Fibroblast of lung (primary cell): ENCODE measurements at regions not wholly inside any gene's neighbourhood (a gene's known extent, or its start where the extent isn't known, plus 50 kb on each side); places are given as distances from the start of the nearest gene placed in this dataset.

ENCODE experiments used
- DNase-seq, 2 donors: peaks; one replicate each; pipeline versions ENCODE4 v3.0.0 to v3.0.0-alpha.2; 2010; ENCODE audit warnings: low read depth in 2 of 2
- H2AFZ ChIP-seq: 2 replicates; pipeline ENCODE4 v1.5.1; 2012; ENCODE audit warnings: low read length, control low read depth, inconsistent platforms
- H3K27ac ChIP-seq: 2 replicates; pipeline ENCODE4 v1.5.1; 2011; ENCODE audit warnings: low read length, control low read depth; ENCODE audit not compliant: insufficient read depth
- H3K27me3 ChIP-seq: 2 replicates; pipeline ENCODE4 v1.5.1; 2011; ENCODE audit warnings: mild to moderate bottlenecking, low read length; ENCODE audit not compliant: control insufficient read depth, insufficient read depth
- H3K36me3 ChIP-seq: 2 replicates; pipeline ENCODE4 v1.5.1; 2011; ENCODE audit warnings: low read length; ENCODE audit not compliant: control insufficient read depth, insufficient read depth
- H3K4me1 ChIP-seq: 2 replicates; pipeline ENCODE4 v1.5.1; 2011; ENCODE audit warnings: low read length; ENCODE audit not compliant: control insufficient read depth, insufficient read depth; ENCODE audit errors: extremely low read depth
- H3K4me2 ChIP-seq: 2 replicates; pipeline ENCODE4 v1.5.1; 2011; ENCODE audit warnings: low read length, control low read depth; ENCODE audit not compliant: insufficient read depth; ENCODE audit errors: extremely low read depth
- H3K4me3 ChIP-seq, 4 experiments: fragments of 200-600 bp in 1 of 4; sonication (generic) in 1 of 4; replicated peaks in 1 of 4; 2 replicates each; pipeline ENCODE4 v1.5.1; 2011 to 2016; ENCODE audit warnings: low read length in 4 of 4, low read depth in 3 of 4, mild to moderate bottlenecking in 3 of 4, control low read depth in 2 of 4, inconsistent platforms in 1 of 4, mixed read lengths in 1 of 4; ENCODE audit not compliant: insufficient read depth in 1 of 4; ENCODE audit errors: control extremely low read depth in 1 of 4
- H3K79me2 ChIP-seq: 2 replicates; pipeline ENCODE4 v1.5.1; 2012; ENCODE audit warnings: mild to moderate bottlenecking, low read length, inconsistent platforms; ENCODE audit not compliant: control insufficient read depth, insufficient read depth
- H3K9ac ChIP-seq: 2 replicates; pipeline ENCODE4 v1.5.1; 2011; ENCODE audit warnings: mild to moderate bottlenecking, low read length, control low read depth; ENCODE audit not compliant: insufficient read depth
- H3K9me3 ChIP-seq: 2 replicates; pipeline ENCODE4 v1.5.1; 2012; ENCODE audit warnings: low read depth, low read length; ENCODE audit not compliant: control insufficient read depth, insufficient read depth
- H4K20me1 ChIP-seq: 2 replicates; pipeline ENCODE4 v1.5.1; 2011; ENCODE audit warnings: low read length; ENCODE audit not compliant: control insufficient read depth, insufficient read depth; ENCODE audit errors: extremely low read depth
- CTCF ChIP-seq, 2 donors: IDR thresholded peaks in 1 of 2; conservative IDR thresholded peaks in 1 of 2; 1 replicate in 1 of 2; 2 replicates in 1 of 2; pipeline ENCODE4 v1.5.1; 2011 to 2012; ENCODE audit warnings: low read length in 2 of 2, control low read depth in 1 of 2, inconsistent platforms in 1 of 2, low read depth in 1 of 2, mild to moderate bottlenecking in 1 of 2
- EZH2 ChIP-seq: IDR thresholded peaks from 2 replicates; pipeline ENCODE4 v1.5.1; 2012; ENCODE audit warnings: low read length, control low read depth, mild to moderate bottlenecking; ENCODE audit errors: missing control alignments

GRCh38 chr12:94730847-94731246, 80.5 kb upstream of the TMCC3 start:
- TF ChIP-seq CTCF (conservative IDR thresholded peaks at IDR 0.05 in 1 of 2, IDR thresholded peaks at IDR 0.05 in 1 of 2; ENCODE audit: low read depth in 1 of 2, low read length in 2 of 2), result no peak
- no peak for TF ChIP-seq EZH2
- no peak overlapping the region for H2AFZ ChIP-seq
- peaks cover 3% of the 10 kb centered on the region for H3K27me3 ChIP-seq

GRCh38 chr12:94726236-94726835, 76.0 kb upstream of the TMCC3 start:
- H3K27me3 ChIP-seq, result no peaks in the 10 kb centered on the region
- no peak overlapping the region for H3K9ac ChIP-seq
- no peaks in the 10 kb centered on the region for H4K20me1 ChIP-seq
- no peak for DNase-seq
- no peak overlapping the region for H3K4me2 ChIP-seq
- peaks cover 2% of the 10 kb centered on the region for H3K4me1 ChIP-seq
- no peak overlapping the region for H3K4me3 ChIP-seq
- no peaks in the 10 kb centered on the region for H3K79me2 ChIP-seq
- no peaks in the 10 kb centered on the region for H3K36me3 ChIP-seq
- no peaks in the 10 kb centered on the region for H3K9me3 ChIP-seq
- TF ChIP-seq EZH2 (no peak), CTCF (conservative IDR thresholded peaks at IDR 0.05 in 1 of 2, IDR thresholded peaks at IDR 0.05 in 1 of 2; ENCODE audit: low read depth in 1 of 2, low read length in 2 of 2) (no peak)
- no peak overlapping the region for H2AFZ ChIP-seq
- no peak overlapping the region for H3K27ac ChIP-seq

More at GRCh38 chr12:94730847-94731246, 80.5 kb upstream of the TMCC3 start:
- no peak for DNase-seq
- Histone ChIP-seq H3K4me2 (no peak overlapping the region), H4K20me1 (no peaks in the 10 kb centered on the region), H3K9me3 (no peaks in the 10 kb centered on the region), H3K9ac (no peak overlapping the region), H3K4me1 (no peaks in the 10 kb centered on the region), H3K79me2 (no peaks in the 10 kb centered on the region), H3K4me3 (no peak overlapping the region), H3K36me3 (no peaks in the 10 kb centered on the region), H3K27ac (no peak overlapping the region)

DNA sequence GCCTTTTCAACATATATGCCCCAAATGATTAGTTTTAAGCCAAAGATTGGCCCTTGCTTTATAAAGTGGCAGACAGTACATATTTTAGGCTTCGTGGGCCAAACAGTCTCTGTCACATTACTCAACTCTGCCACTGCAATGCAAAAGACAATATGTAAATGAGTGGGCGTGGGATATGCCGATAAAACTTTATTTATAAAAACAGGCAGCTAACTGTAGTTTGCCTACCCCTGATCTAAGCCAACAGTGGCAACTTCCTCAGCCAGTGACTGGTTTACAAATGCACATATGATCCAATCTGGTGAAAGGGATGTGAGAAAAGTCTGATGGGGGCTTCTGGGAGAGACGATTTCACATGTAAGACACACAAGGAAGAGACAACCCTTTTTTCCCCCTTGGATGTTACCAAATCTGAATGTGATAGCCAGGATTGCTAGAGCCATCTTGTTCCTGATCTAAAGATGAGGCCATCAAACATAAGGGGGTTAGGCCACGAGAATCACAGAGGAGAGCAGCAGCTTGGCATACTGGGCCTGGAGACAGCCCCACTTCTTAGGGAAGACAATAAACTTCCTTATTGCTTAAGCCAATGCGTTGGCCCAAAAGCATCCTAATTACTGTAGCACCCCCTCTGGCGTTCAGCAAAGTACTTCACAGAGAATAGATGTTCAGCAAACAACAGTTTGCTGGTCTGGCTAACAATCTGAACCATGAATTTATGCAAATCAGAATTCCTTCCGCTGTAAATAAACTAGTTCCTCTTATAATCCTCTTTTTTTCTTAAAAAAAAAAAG, 75.2 kb upstream of the TMCC3 start:
- no peak overlapping the region for H2AFZ ChIP-seq
- DNase-seq, result peak; percentile 48 to 63
- H3K27ac ChIP-seq, result no peak overlapping the region
- no peaks in the 10 kb centered on the region for H3K36me3 ChIP-seq
- H3K4me3 ChIP-seq, result no peak overlapping the region
- no peak for TF ChIP-seq EZH2
- peak; percentile 23 to 48 for TF ChIP-seq CTCF (conservative IDR thresholded peaks at IDR 0.05 in 1 of 2, IDR thresholded peaks at IDR 0.05 in 1 of 2; ENCODE audit: low read depth in 1 of 2, low read length in 2 of 2)
- peaks cover 2% of the 10 kb centered on the region for H3K4me1 ChIP-seq
- no peak overlapping the region for H3K9ac ChIP-seq
- H3K9me3 ChIP-seq, result no peaks in the 10 kb centered on the region
- no peaks in the 10 kb centered on the region for H3K79me2 ChIP-seq
- H3K27me3 ChIP-seq, result no peaks in the 10 kb centered on the region
- H3K4me2 ChIP-seq, result no peak overlapping the region
- no peaks in the 10 kb centered on the region for H4K20me1 ChIP-seq
